ENCODE measurements at regions not wholly inside any gene's neighbourhood (a gene's known extent, or its start where the extent isn't known, plus 50 kb on each side); places are given as distances from the start of the nearest gene placed in this dataset.

GRCh38 chr4:181416966-181417365 is 826.2 kb upstream of the TENM3 start:
- Histone ChIP-seq H3K4me1 (no peaks in the 10 kb centered on the region), H3K36me3 (no peaks in the 10 kb centered on the region), H3K4me3 (no peak overlapping the region), H3K9me3 (peaks cover 0 to 4% of the 10 kb centered on the region in 2 donors), H3K27me3 (no peaks in the 10 kb centered on the region), H3K27ac (no peak overlapping the region)
- ATAC-seq, result no peak
- intact Hi-C loops (cut with DNase I), result no loop called here
- DNase-seq, result peak in 1 of 4 donors; percentile 5
- TF ChIP-seq CTCF (IDR thresholded peaks at IDR 0.05), result no peak

DNA sequence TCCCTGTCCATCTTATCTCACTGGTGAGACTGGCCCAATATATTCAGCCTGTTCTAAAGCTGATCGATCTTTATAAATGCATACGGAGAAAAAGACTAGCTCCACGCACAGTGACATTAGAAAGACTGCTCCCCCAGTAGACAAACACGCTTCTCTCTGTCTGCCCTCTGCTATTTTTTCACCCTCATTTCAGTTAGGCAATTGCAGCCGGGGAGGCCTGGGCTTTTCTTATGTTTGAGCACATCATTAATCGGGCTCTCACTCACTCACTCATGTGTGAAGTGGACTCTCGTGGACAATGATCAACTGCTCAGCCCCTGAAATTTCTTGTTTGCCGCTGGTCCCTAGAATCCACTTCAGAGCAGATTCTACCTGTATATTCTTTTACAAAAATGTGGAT is 824.7 kb upstream of the TENM3 start:
- no peak overlapping the region for H3K4me3 ChIP-seq
- peaks cover 0 to 4% of the 10 kb centered on the region in 2 donors for H3K9me3 ChIP-seq
- H3K27ac ChIP-seq, result no peak overlapping the region
- no peak for TF ChIP-seq CTCF (IDR thresholded peaks at IDR 0.05)
- peak in 2 of 4 donors; percentile 13 to 30 for DNase-seq
- peak; percentile 27 for ATAC-seq
- intact Hi-C loops (cut with DNase I), result no loop called here
- no peaks in the 10 kb centered on the region for H3K4me1 ChIP-seq
- H3K36me3 ChIP-seq, result no peaks in the 10 kb centered on the region
- no peaks in the 10 kb centered on the region for H3K27me3 ChIP-seq

- H3K9me3 ChIP-seq, result no peaks in the 10 kb centered on the region
- H3K4me3 ChIP-seq, result no peak overlapping the region
- H3K27ac ChIP-seq, result no peak overlapping the region
- no peak for DNase-seq
- no peaks in the 10 kb centered on the region for H3K36me3 ChIP-seq
- intact Hi-C loops (cut with DNase I), result no loop called here
- no peaks in the 10 kb centered on the region for H3K4me1 ChIP-seq
- no peaks in the 10 kb centered on the region for H3K27me3 ChIP-seq
- ATAC-seq, result no peak
- no peak for TF ChIP-seq CTCF (IDR thresholded peaks at IDR 0.05)
Observed at GRCh38 chr4:181420950-181421349, 822.3 kb upstream of the TENM3 start.

DNA sequence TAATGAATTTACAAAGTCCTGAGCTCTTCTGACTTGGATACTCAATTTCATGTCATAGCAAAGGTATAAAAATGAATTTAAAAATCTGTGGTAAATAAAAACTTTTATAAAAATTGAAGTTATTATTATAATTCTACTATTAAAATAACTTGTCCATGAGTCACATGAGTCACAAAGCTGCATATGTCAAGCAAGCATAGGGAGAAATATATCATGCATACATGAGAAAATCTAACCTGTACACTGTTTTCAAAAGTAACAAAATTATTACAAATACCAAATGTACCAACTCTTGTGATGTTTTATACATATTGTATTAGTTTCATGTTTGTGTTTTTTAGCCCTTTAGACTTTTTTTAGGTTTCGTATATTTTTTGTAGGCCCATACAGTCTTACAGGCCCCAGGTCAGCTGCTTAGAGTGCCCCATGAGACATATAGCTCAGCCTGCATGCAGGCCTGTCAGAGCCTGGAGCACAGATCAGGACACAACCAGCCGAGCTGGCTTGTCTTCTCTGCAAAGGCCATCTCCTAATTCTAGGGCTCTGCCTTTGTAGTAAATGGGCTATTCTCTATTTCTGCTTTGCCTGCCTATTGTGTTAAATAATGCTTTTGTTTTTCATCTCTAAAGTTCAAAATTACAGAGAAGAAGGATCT is 818.7 kb upstream of the TENM3 start:
- no peaks in the 10 kb centered on the region for H3K4me1 ChIP-seq
- DNase-seq, result no peak

GRCh38 chr4:181427076-181427475 is 816.1 kb upstream of the TENM3 start:
- Histone ChIP-seq H3K27ac (no peak overlapping the region), H3K4me3 (no peak overlapping the region), H3K9me3 (no peaks in the 10 kb centered on the region), H3K36me3 (no peaks in the 10 kb centered on the region), H3K4me1 (no peaks in the 10 kb centered on the region), H3K27me3 (no peaks in the 10 kb centered on the region)
- DNase-seq (no peak), ATAC-seq (no peak)
- TF ChIP-seq CTCF (IDR thresholded peaks at IDR 0.05), result no peak
- intact Hi-C loops (cut with DNase I), result no loop called here

More for the DNA sequence above, 818.7 kb upstream of the TENM3 start:
- H3K4me3 ChIP-seq, result no peak overlapping the region
- H3K27ac ChIP-seq, result no peak overlapping the region
- intact Hi-C loops (cut with DNase I), result no loop called here
- TF ChIP-seq CTCF (IDR thresholded peaks at IDR 0.05), result no peak
- no peak for ATAC-seq
- H3K36me3 ChIP-seq, result no peaks in the 10 kb centered on the region
- H3K9me3 ChIP-seq, result no peaks in the 10 kb centered on the region
- H3K27me3 ChIP-seq, result no peaks in the 10 kb centered on the region
